ENCODE measurements at regions not wholly inside any gene's neighbourhood (a gene's known extent, or its start where the extent isn't known, plus 50 kb on each side); places are given as distances from the start of the nearest gene placed in this dataset.

DNA sequence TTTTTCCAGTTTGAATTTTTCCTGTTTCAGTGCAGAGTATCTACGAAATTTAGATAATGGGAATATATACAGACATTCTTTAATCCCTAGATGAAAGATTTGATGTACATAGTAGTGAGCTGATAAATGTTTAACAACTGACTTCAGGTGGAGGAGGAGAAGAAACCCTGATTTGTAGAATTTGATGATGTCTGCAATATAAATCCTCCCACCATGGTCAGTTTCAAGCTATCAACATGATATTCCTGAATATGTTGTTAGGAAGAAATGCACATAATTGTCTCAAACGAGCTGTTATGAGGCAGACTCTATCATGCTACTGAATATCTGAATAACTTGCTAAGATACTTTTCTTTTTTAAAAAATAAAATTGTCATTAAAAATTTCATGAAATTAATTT lies 629.3 kb upstream of the LRRN3 start:
- TF ChIP-seq POLR2AphosphoS5 (IDR thresholded peaks at IDR 0.05; ENCODE audit: low read depth, low read length) (no peak), POLR2A (IDR thresholded peaks at IDR 0.05; ENCODE audit: low read depth, low read length) (no peak), SPI1 (IDR thresholded peaks at IDR 0.05; ENCODE audit: low read depth, low read length) (no peak)

Measured in GM12891 (cell line).